K562 (cell line): ENCODE measurements at regions not wholly inside any gene's neighbourhood (a gene's known extent, or its start where the extent isn't known, plus 50 kb on each side); places are given as distances from the start of the nearest gene placed in this dataset.

ENCODE experiments used
- ATAC-seq: fragments of 200-7000 bp; cut with Tn5 transposase; 3 replicates; pipeline ENCODE4 v1.9.1; 2020; ENCODE audit warnings: moderate library complexity
- BruUV-seq: library from RNA; stranded (reverse); fragments of 400-500 nt; replicated peaks from 2 replicates; lab custom pipeline; 2021; lab: Mats Ljungman, UMichigan
- CTCF ChIA-PET: fragments of 300-600 bp; formaldehyde crosslinking; extraction: SDS; loops from one replicate; lab custom pipeline; 2021; ENCODE audit warnings: low intra/inter-chr PET ratio; lab: Yijun Ruan, JAX
- POLR2A ChIA-PET: fragments of 300-600, 350-650 bp; sonication (Branson Sonifier 250); formaldehyde crosslinking; extraction: SDS; loops from one replicate; lab custom pipeline; 2021; ENCODE audit warnings: antibody characterized with exemption, inconsistent platforms; lab: Yijun Ruan, JAX
- DNase-seq, 4 experiments: peaks; one replicate each; pipeline versions ENCODE4 v3.0.0 to v3.0.0-alpha.2; 2011 to 2018; ENCODE audit warnings: low spot score in 3 of 4, mixed read lengths in 3 of 4; ENCODE audit errors: extremely low read depth in 1 of 4
- FAIRE-seq: peaks from 2 replicates; lab custom pipeline; 2011; peaks lifted over from hg19 to GRCh38; lab: Jason Lieb, UNC
- H2AFZ ChIP-seq: 2 replicates; pipeline ENCODE4 v1.6.0; 2011; ENCODE audit warnings: low read depth, low read length, control low read depth, inconsistent platforms
- H3K27ac ChIP-seq: fragments of 200-600 bp; 3 replicates; pipeline ENCODE4 v1.8.0; 2011; ENCODE audit warnings: low read depth, mild to moderate bottlenecking, control low read depth, inconsistent platforms, low read length, moderate library complexity, mixed read lengths; ENCODE audit errors: extremely low read depth
- H3K27me3 ChIP-seq, 2 experiments: fragments of 300-600 bp in 1 of 2; 2 replicates in 1 of 2; 3 replicates in 1 of 2; pipeline versions ENCODE4 v1.6.0 to v1.8.0; 2011; ENCODE audit warnings: inconsistent platforms in 2 of 2, low read length in 2 of 2, mild to moderate bottlenecking in 1 of 2, mixed read lengths in 1 of 2, moderate library complexity in 1 of 2; ENCODE audit not compliant: control insufficient read depth in 2 of 2, insufficient read depth in 2 of 2
- H3K36me3 ChIP-seq: fragments of 300-600 bp; 3 replicates; pipeline ENCODE4 v1.8.0; 2011; ENCODE audit warnings: mild to moderate bottlenecking, low read length, inconsistent platforms; ENCODE audit not compliant: control insufficient read depth, insufficient read depth
- H3K4me1 ChIP-seq, 2 experiments: fragments of 200-600 bp in 1 of 2; replicated peaks in 1 of 2; 2 replicates in 1 of 2; 3 replicates in 1 of 2; pipeline versions ENCODE4 v1.5.1 to v1.8.0; 2011; ENCODE audit warnings: inconsistent platforms in 2 of 2, low read length in 2 of 2, mild to moderate bottlenecking in 1 of 2, mixed read lengths in 1 of 2, moderate library complexity in 1 of 2; ENCODE audit not compliant: control insufficient read depth in 2 of 2, insufficient read depth in 2 of 2
- H3K4me2 ChIP-seq: 2 replicates; pipeline ENCODE4 v1.6.1; 2011; ENCODE audit warnings: low read length, control low read depth, inconsistent platforms, mixed read lengths; ENCODE audit not compliant: insufficient read depth
- H3K4me3 ChIP-seq: fragments of 200-600 bp; sonication (generic), shearing (Covaris generic); 2 replicates; pipeline ENCODE4 v1.5.1; 2016; ENCODE audit warnings: control low read depth, inconsistent platforms
- H3K79me2 ChIP-seq: fragments of 200-600 bp; 3 replicates; pipeline ENCODE4 v1.8.0; 2011; ENCODE audit warnings: low read length, inconsistent platforms; ENCODE audit not compliant: control insufficient read depth, insufficient read depth
- H3K9ac ChIP-seq, 2 experiments: 2 replicates each; pipeline versions ENCODE4 v1.6.0 to v1.6.1; 2011; ENCODE audit warnings: low read depth in 2 of 2, low read length in 2 of 2, control low read depth in 1 of 2, inconsistent platforms in 1 of 2, mild to moderate bottlenecking in 1 of 2, mixed read lengths in 1 of 2; ENCODE audit not compliant: insufficient read depth in 1 of 2
- H3K9me1 ChIP-seq: one replicate; pipeline ENCODE4 v1.6.0; 2011; ENCODE audit warnings: inconsistent platforms, mild to moderate bottlenecking, low read length, moderate library complexity; ENCODE audit not compliant: control insufficient read depth, insufficient read depth
- H3K9me3 ChIP-seq: replicated peaks from 2 replicates; pipeline ENCODE4 v1.5.1; 2011; ENCODE audit warnings: low read depth, low read length, inconsistent platforms; ENCODE audit not compliant: control insufficient read depth, insufficient read depth
- H4K20me1 ChIP-seq: replicated peaks from 2 replicates; pipeline ENCODE4 v1.6.1; 2011; ENCODE audit warnings: low read length, inconsistent platforms, mixed read lengths; ENCODE audit not compliant: control insufficient read depth, insufficient read depth
- BRD9 ChIP-seq: fragments of 450-650 bp; IDR thresholded peaks from 2 replicates; pipeline ENCODE4 v1.6.1; 2018; ENCODE audit warnings: low read depth; ENCODE audit not compliant: partially characterized antibody
- DMBX1 ChIP-seq: fragments of 250-450 bp; sonication (Bioruptor Pico); IDR thresholded peaks from 2 replicates; pipeline ENCODE4 v1.8.0; 2022; ENCODE audit warnings: inconsistent platforms, mild to moderate bottlenecking, moderate library complexity, borderline replicate concordance
- ETV5 ChIP-seq: sonication (generic); formaldehyde crosslinking; IDR thresholded peaks from 2 replicates; pipeline ENCODE4 v1.4.0; 2020; ENCODE audit warnings: low read depth, mild to moderate bottlenecking, missing genetic modification reagents
- EWSR1 ChIP-seq: fragments of 450-650 bp; IDR thresholded peaks from 2 replicates; pipeline ENCODE4 v1.6.1; 2018; ENCODE audit warnings: borderline replicate concordance, mild to moderate bottlenecking, low read depth, moderate library complexity; ENCODE audit not compliant: partially characterized antibody
- KLF6 ChIP-seq: fragments of 250-450 bp; sonication (Bioruptor Pico); IDR thresholded peaks from 2 replicates; pipeline ENCODE4 v1.4.0; 2020; ENCODE audit warnings: mild to moderate bottlenecking, moderate library complexity, borderline replicate concordance
- NELFE ChIP-seq: IDR thresholded peaks from 2 replicates; pipeline ENCODE4 v1.6.1; 2011; ENCODE audit warnings: mild to moderate bottlenecking; ENCODE audit not compliant: insufficient read depth, insufficient read length
- PTRF ChIP-seq: fragments of 450-650 bp; IDR thresholded peaks from 2 replicates; pipeline ENCODE4 v1.6.1; 2016; ENCODE audit warnings: mild to moderate bottlenecking, missing genetic modification characterization, missing compliant biosample characterization
- SMARCC2 ChIP-seq: fragments of 450-650 bp; IDR thresholded peaks from 2 replicates; pipeline ENCODE4 v1.6.1; 2017; ENCODE audit warnings: antibody characterized with exemption, moderate library complexity, mild to moderate bottlenecking, low read depth
- TFAM ChIP-seq: fragments of 250-450 bp; sonication (Bioruptor Pico); conservative IDR thresholded peaks from 2 replicates; pipeline ENCODE4 v1.5.0; 2021; ENCODE audit warnings: mild to moderate bottlenecking, moderate library complexity
- TFE3 ChIP-seq: fragments of 450-650 bp; formaldehyde crosslinking; IDR thresholded peaks from 2 replicates; pipeline ENCODE4 v1.4.0; 2020; ENCODE audit warnings: mild to moderate bottlenecking, mixed read lengths
- TSC22D4 ChIP-seq: fragments of 450-650 bp; IDR thresholded peaks from 2 replicates; pipeline ENCODE4 v1.6.1; 2016; ENCODE audit warnings: missing genetic modification characterization, missing biosample characterization, control low read depth
- XRCC3 ChIP-seq: fragments of 450-650 bp; IDR thresholded peaks from 2 replicates; pipeline ENCODE4 v1.6.1; 2017; ENCODE audit warnings: mild to moderate bottlenecking, moderate library complexity
- ZBTB17 ChIP-seq: fragments of 450-650 bp; formaldehyde crosslinking; IDR thresholded peaks from 2 replicates; pipeline ENCODE4 v1.4.0; 2020; ENCODE audit warnings: mild to moderate bottlenecking
- ZKSCAN1 ChIP-seq: fragments of 150-350 bp; IDR thresholded peaks from 2 replicates; pipeline ENCODE4 v1.6.1; 2016; ENCODE audit warnings: low read depth, low read length
- ZNF384 ChIP-seq: IDR thresholded peaks from 2 replicates; pipeline ENCODE4 v1.6.1; 2012; ENCODE audit warnings: low read depth, low read length, improper control_type of control experiment
- ZNF551 ChIP-seq: fragments of 250-450 bp; sonication (Bioruptor Pico); IDR thresholded peaks from 2 replicates; pipeline ENCODE4 v1.5.0; 2021; ENCODE audit warnings: mild to moderate bottlenecking, moderate library complexity
- WGBS: fragments of 100-300 bp; shearing (Covaris generic); methylation state at CpG from one replicate; pipeline ENCODE4 v1.1.6; 2016; ENCODE audit warnings: low coverage, mixed read lengths; ENCODE audit not compliant: insufficient coverage; ENCODE audit errors: missing lambda C conversion rate; 5-methylcytosine and 5-hydroxymethylcytosine counted together
- in situ Hi-C: fragments of 300-500 bp; cut with MboI; formaldehyde crosslinking; loops from 4 replicates; pipeline ENCODE4 v1.15.0; 2018; ENCODE audit warnings: inconsistent platforms, mixed read lengths
- intact Hi-C: fragments of 100-400 bp; cut with micrococcal nuclease; formaldehyde crosslinking; loops from 2 replicates; pipeline ENCODE4 v1.14.2; 2022
- TF ChIP-seq, protein P1 (sequence below), 2 experiments: fragments of 450-650 bp in 1 of 2; IDR thresholded peaks; 2 replicates each; pipeline ENCODE4 v1.6.1; 2011 to 2017; ENCODE audit warnings: low read depth in 2 of 2, antibody characterized with exemption in 1 of 2, borderline replicate concordance in 1 of 2, low read length in 1 of 2, mild to moderate bottlenecking in 1 of 2, mixed read lengths in 1 of 2; ENCODE audit not compliant: control insufficient read depth in 1 of 2

DNA sequence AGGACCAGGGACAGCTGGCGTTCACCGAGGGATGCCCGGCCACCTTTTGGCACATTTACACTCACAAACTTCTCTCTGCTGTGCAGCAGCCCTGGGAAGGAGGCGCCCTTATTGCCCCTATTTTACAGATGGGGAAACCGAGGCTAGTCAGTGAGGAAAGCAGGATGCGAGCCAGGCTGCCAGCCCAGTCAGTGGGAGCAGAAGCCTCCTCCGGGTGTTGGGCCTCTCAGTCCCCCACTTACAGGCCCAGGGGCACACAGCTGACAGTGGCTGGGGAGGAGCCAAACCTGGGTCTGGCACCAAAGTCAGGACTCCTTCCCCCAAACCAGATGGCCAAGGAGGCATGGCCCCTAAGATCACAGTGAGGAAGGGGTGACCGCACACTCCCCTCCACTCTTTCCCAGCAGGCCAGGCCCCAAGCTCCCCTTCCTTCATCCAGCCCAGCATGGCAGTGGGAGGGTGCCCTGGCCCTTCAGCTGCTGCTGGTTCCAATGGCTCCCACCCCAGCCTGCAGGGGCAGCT is 121.4 kb upstream of the ANO1 start:
- Histone ChIP-seq H3K36me3 (no peaks in the 10 kb centered on the region), H3K4me2 (no peak overlapping the region), H3K79me2 (no peaks in the 10 kb centered on the region), H2AFZ (no peak overlapping the region), H3K4me1 (peaks cover 11 to 52% of the 10 kb centered on the region in 2 experiments; a peak in 4 of 5 replicates), H3K9me3 (no peaks in the 10 kb centered on the region), H3K4me3 (no peak overlapping the region), H4K20me1 (no peaks in the 10 kb centered on the region), H3K27me3 (0 out of 5 replicates have a peak, but pooled peaks cover 0 to 4% of the 10 kb centered on the region in 2 experiments), H3K9ac (peak overlapping the region in 1 of 2 experiments; percentile 22; a peak in 1 of 4 replicates), H3K9me1 (no peaks in the 10 kb centered on the region), H3K27ac (no peak overlapping the region)
- WGBS, result 30% methylated on average over 7 of the region's 8 CpGs
- no peak for FAIRE-seq
- POLR2A ChIA-PET, result interaction anchor here (0.7 kb wide), 1 partner anchor 45 kb away, joined by 3 read pairs; no protein-coding TSS in a partner anchor
- no peak for DNase-seq
- ATAC-seq, result no peak
- BruUV-seq, result no TSS peak
- intact Hi-C loops (no loop called here), in situ Hi-C loops (no loop called here)
- CTCF ChIA-PET, result no interaction called here
- TF ChIP-seq EWSR1, result no peak
- no peak for TF ChIP-seq ZNF551
- TF ChIP-seq BRD9, result no peak
- no peak for TF ChIP-seq ZNF384
- TF ChIP-seq ETV5 (CRISPR knock-in tag), result no peak
- no peak for TF ChIP-seq ZKSCAN1
- no peak for TF ChIP-seq KLF6 (CRISPR knock-in tag)
- no peak for TF ChIP-seq TSC22D4 (tag)
- TF ChIP-seq TFE3 (CRISPR knock-in tag), result no peak
- no peak for TF ChIP-seq PTRF (tag)
- TF ChIP-seq SMARCC2, result no peak
- TF ChIP-seq ZBTB17 (CRISPR knock-in tag), result no peak
- TF ChIP-seq XRCC3, result no peak
- TF ChIP-seq, protein P1, sequence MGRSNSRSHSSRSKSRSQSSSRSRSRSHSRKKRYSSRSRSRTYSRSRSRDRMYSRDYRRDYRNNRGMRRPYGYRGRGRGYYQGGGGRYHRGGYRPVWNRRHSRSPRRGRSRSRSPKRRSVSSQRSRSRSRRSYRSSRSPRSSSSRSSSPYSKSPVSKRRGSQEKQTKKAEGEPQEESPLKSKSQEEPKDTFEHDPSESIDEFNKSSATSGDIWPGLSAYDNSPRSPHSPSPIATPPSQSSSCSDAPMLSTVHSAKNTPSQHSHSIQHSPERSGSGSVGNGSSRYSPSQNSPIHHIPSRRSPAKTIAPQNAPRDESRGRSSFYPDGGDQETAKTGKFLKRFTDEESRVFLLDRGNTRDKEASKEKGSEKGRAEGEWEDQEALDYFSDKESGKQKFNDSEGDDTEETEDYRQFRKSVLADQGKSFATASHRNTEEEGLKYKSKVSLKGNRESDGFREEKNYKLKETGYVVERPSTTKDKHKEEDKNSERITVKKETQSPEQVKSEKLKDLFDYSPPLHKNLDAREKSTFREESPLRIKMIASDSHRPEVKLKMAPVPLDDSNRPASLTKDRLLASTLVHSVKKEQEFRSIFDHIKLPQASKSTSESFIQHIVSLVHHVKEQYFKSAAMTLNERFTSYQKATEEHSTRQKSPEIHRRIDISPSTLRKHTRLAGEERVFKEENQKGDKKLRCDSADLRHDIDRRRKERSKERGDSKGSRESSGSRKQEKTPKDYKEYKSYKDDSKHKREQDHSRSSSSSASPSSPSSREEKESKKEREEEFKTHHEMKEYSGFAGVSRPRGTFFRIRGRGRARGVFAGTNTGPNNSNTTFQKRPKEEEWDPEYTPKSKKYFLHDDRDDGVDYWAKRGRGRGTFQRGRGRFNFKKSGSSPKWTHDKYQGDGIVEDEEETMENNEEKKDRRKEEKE (IDR thresholded peaks at IDR 0.05; ENCODE audit: borderline replicate concordance in 1 of 2, control insufficient read depth in 1 of 2, low read depth in 2 of 2, low read length in 1 of 2), result no peak
- TF ChIP-seq NELFE, result no peak
- no peak for TF ChIP-seq TFAM (CRISPR knock-in tag)
- no peak for TF ChIP-seq DMBX1 (CRISPR knock-in tag)
